NB4 (cell line): ENCODE measurements at regions not wholly inside any gene's neighbourhood (a gene's known extent, or its start where the extent isn't known, plus 50 kb on each side); places are given as distances from the start of the nearest gene placed in this dataset.

ENCODE experiments used
- CTCF ChIP-seq: IDR thresholded peaks from one replicate; pipeline ENCODE4 v1.5.1; 2012; ENCODE audit warnings: low read depth, low read length
- MYC ChIP-seq: IDR thresholded peaks from 2 replicates; pipeline ENCODE4 v1.6.1; 2011; ENCODE audit warnings: low read depth, low read length
- POLR2A ChIP-seq: IDR thresholded peaks from 2 replicates; pipeline ENCODE4 v1.6.1; 2011; ENCODE audit warnings: mild to moderate bottlenecking; ENCODE audit not compliant: insufficient read length; ENCODE audit errors: extremely low read depth
- TF ChIP-seq, protein P1 (sequence below): IDR thresholded peaks from 2 replicates; pipeline ENCODE4 v1.6.1; 2011; ENCODE audit warnings: low read depth, low read length

DNA sequence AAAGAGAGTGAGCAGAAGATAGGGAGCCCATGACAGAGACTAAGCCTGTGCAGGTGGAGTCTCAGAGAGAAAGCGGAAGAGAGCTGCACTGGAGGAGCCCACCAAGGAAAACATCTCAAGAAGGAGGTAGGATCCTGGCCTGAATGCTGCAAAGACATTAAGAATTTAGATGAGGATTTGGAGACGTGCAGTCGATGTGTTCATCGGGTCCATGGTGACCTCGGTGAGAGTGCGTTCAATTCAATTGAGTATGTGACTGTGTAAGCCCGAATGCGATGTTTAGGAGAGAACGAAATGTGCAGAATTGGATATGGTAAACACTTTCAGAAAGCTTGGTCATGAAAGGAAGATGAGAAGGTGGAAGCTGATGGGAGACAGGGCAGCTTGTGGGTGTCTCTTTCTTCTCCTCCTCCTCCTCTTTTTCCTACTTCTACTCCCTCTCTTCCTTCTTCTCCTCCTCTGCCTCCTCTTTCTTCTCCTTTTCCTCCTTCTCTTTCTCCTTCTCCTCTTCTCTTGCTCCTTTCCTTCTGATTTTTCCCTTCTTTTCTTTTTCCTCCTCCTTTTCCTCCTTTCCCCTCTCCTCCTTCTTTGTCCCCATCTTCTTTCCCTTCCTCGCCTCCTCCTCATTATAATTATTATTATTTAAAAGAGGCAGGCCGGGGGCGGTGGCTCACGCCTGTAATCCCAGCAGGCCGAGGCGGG, 276.0 kb downstream of the RPS24 start:
- no peak for TF ChIP-seq CTCF
- TF ChIP-seq POLR2A = no peak
- TF ChIP-seq MYC = no peak
- TF ChIP-seq, protein P1, sequence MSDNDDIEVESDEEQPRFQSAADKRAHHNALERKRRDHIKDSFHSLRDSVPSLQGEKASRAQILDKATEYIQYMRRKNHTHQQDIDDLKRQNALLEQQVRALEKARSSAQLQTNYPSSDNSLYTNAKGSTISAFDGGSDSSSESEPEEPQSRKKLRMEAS = no peak
